ENCODE measurements at regions not wholly inside any gene's neighbourhood (a gene's known extent, or its start where the extent isn't known, plus 50 kb on each side); places are given as distances from the start of the nearest gene placed in this dataset.

- TF ChIP-seq ZNF274 (IDR thresholded peaks at IDR 0.05; ENCODE audit: low read depth, low read length) (no peak), SUZ12 (IDR thresholded peaks at IDR 0.05; ENCODE audit: extremely low read depth, insufficient read depth, insufficient read length) (no peak), YY1 (IDR thresholded peaks at IDR 0.05; ENCODE audit: insufficient read depth, insufficient read length) (no peak)
These were observed 140.4 kb downstream of the ZNF518B start for GRCh38 chr4:10316851-10317250.

Measured in NT2/D1 (cell line).